ENCODE measurements at regions not wholly inside any gene's neighbourhood (a gene's known extent, or its start where the extent isn't known, plus 50 kb on each side); places are given as distances from the start of the nearest gene placed in this dataset.

DNA sequence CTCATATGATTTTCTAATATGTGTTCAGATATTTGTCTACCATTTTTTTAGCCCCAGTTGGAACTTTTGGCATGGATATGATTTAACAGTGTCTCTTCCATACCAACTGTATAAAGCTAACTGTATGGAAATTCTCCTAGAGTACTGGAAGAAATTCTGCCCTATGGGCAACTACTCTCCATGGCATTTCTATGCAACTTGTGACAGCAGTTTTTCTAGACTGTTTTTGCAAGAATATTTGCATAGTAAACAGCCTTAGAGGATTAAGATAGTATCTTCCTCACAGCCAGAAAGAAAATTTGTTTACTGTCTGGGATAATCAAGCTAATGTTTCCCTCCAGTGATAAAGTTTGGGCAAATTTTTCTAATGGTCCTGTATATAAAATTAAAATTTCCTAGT lies 119.9 kb upstream of the PCDH17 start:
- Histone ChIP-seq H2BK120ac (ENCODE audit: low read depth, low read length) (no peak overlapping the region), H3K18ac (ENCODE audit: low read length) (no peak overlapping the region)

GRCh38 chr13:57527114-57527735 lies 104.3 kb upstream of the PCDH17 start:
- DNase-seq: no peak
- H3K27me3 ChIP-seq (ENCODE audit: insufficient read depth, low read length, poor library complexity): peaks cover 2% of the 10 kb centered on the region
- no peak overlapping the region for H3K4ac ChIP-seq (ENCODE audit: low read depth, low read length)
- H4K5ac ChIP-seq (ENCODE audit: low read length): no peak overlapping the region
- H2BK120ac ChIP-seq (ENCODE audit: low read depth, low read length): no peak overlapping the region
- H3K9ac ChIP-seq (ENCODE audit: low read length): no peak overlapping the region
- H2BK5ac ChIP-seq (ENCODE audit: low read length): no peak overlapping the region
- H3K79me1 ChIP-seq (ENCODE audit: low read length): no peaks in the 10 kb centered on the region
- H3K4me3 ChIP-seq (ENCODE audit: low read length): no peak overlapping the region
- H4K8ac ChIP-seq (ENCODE audit: low read depth, low read length): no peak overlapping the region
- no peaks in the 10 kb centered on the region for H3K79me2 ChIP-seq (ENCODE audit: control insufficient read depth, insufficient read depth, low read length)
- WGBS (ENCODE audit: extremely low coverage, insufficient coverage, low lambda C conversion rate): no CpG with 5 or more reads among the region's 1 CpG
- H3K27ac ChIP-seq (ENCODE audit: low read depth, low read length): no peak overlapping the region
- H3K18ac ChIP-seq (ENCODE audit: low read length): no peak overlapping the region
- H3K4me2 ChIP-seq (ENCODE audit: low read length): no peak overlapping the region
- no peak overlapping the region for H3K56ac ChIP-seq (ENCODE audit: low read length)
- no peaks in the 10 kb centered on the region for H3K36me3 ChIP-seq (ENCODE audit: control insufficient read depth, insufficient read depth, low read length)
- no peak overlapping the region for H2AK5ac ChIP-seq (ENCODE audit: low read length)
- H3K4me1 ChIP-seq (ENCODE audit: control insufficient read depth, low read depth, low read length): no peaks in the 10 kb centered on the region
- H3K23ac ChIP-seq (ENCODE audit: low read length): no peak overlapping the region
- H2BK15ac ChIP-seq (replicated peaks; ENCODE audit: low read depth): no peak overlapping the region

More for the DNA sequence above, 119.9 kb upstream of the PCDH17 start:
- Histone ChIP-seq H3K36me3 (ENCODE audit: control insufficient read depth, insufficient read depth, low read length) (no peaks in the 10 kb centered on the region), H3K27ac (ENCODE audit: low read depth, low read length) (no peak overlapping the region), H3K23ac (ENCODE audit: low read length) (no peak overlapping the region), H3K4me2 (ENCODE audit: low read length) (no peak overlapping the region), H3K79me2 (ENCODE audit: control insufficient read depth, insufficient read depth, low read length) (no peaks in the 10 kb centered on the region), H4K8ac (ENCODE audit: low read depth, low read length) (no peak overlapping the region), H2AK5ac (ENCODE audit: low read length) (no peak overlapping the region), H4K5ac (ENCODE audit: low read length) (no peak overlapping the region), H3K56ac (ENCODE audit: low read length) (no peak overlapping the region), H3K27me3 (ENCODE audit: insufficient read depth, low read length, poor library complexity) (no peaks in the 10 kb centered on the region), H3K4me3 (ENCODE audit: low read length) (no peak overlapping the region), H3K4me1 (ENCODE audit: control insufficient read depth, low read depth, low read length) (no peaks in the 10 kb centered on the region), H3K9ac (ENCODE audit: low read length) (no peak overlapping the region), H3K79me1 (ENCODE audit: low read length) (no peaks in the 10 kb centered on the region), H3K4ac (ENCODE audit: low read depth, low read length) (no peak overlapping the region), H2BK15ac (replicated peaks; ENCODE audit: low read depth) (no peak overlapping the region), H2BK5ac (ENCODE audit: low read length) (no peak overlapping the region)
- no peak for DNase-seq

GRCh38 chr13:57531256-57531655 lies 100.3 kb upstream of the PCDH17 start:
- H3K79me2 ChIP-seq (ENCODE audit: control insufficient read depth, insufficient read depth, low read length): no peaks in the 10 kb centered on the region
- no peaks in the 10 kb centered on the region for H3K4me1 ChIP-seq (ENCODE audit: control insufficient read depth, low read depth, low read length)
- H3K27ac ChIP-seq (ENCODE audit: low read depth, low read length): no peak overlapping the region
- H3K27me3 ChIP-seq (ENCODE audit: insufficient read depth, low read length, poor library complexity): peaks cover 2% of the 10 kb centered on the region
- H4K8ac ChIP-seq (ENCODE audit: low read depth, low read length): no peak overlapping the region
- H3K56ac ChIP-seq (ENCODE audit: low read length): no peak overlapping the region
- no peak overlapping the region for H4K5ac ChIP-seq (ENCODE audit: low read length)
- no peaks in the 10 kb centered on the region for H3K79me1 ChIP-seq (ENCODE audit: low read length)
- H2BK5ac ChIP-seq (ENCODE audit: low read length): no peak overlapping the region
- no peak overlapping the region for H2BK15ac ChIP-seq (replicated peaks; ENCODE audit: low read depth)
- DNase-seq: no peak
- no peak overlapping the region for H3K18ac ChIP-seq (ENCODE audit: low read length)
- H3K23ac ChIP-seq (ENCODE audit: low read length): no peak overlapping the region
- no peaks in the 10 kb centered on the region for H3K36me3 ChIP-seq (ENCODE audit: control insufficient read depth, insufficient read depth, low read length)
- H3K9ac ChIP-seq (ENCODE audit: low read length): no peak overlapping the region
- H3K4ac ChIP-seq (ENCODE audit: low read depth, low read length): no peak overlapping the region
- no peak overlapping the region for H3K4me2 ChIP-seq (ENCODE audit: low read length)
- H2AK5ac ChIP-seq (ENCODE audit: low read length): no peak overlapping the region
- H3K4me3 ChIP-seq (ENCODE audit: low read length): no peak overlapping the region
- no peak overlapping the region for H2BK120ac ChIP-seq (ENCODE audit: low read depth, low read length)

GRCh38 chr13:57546942-57547341 lies 84.6 kb upstream of the PCDH17 start:
- H3K36me3 ChIP-seq (ENCODE audit: control insufficient read depth, insufficient read depth, low read length): no peaks in the 10 kb centered on the region

GRCh38 chr13:57552437-57552836 lies 79.1 kb upstream of the PCDH17 start:
- no peak overlapping the region for H3K23ac ChIP-seq (ENCODE audit: low read length)
- WGBS (ENCODE audit: extremely low coverage, insufficient coverage, low lambda C conversion rate): no CpG with 5 or more reads among the region's 3 CpGs
- no peak overlapping the region for H3K27ac ChIP-seq (ENCODE audit: low read depth, low read length)
- H2BK5ac ChIP-seq (ENCODE audit: low read length): no peak overlapping the region
- no peak overlapping the region for H3K4ac ChIP-seq (ENCODE audit: low read depth, low read length)
- H3K4me2 ChIP-seq (ENCODE audit: low read length): no peak overlapping the region
- H2BK120ac ChIP-seq (ENCODE audit: low read depth, low read length): no peak overlapping the region
- no peak overlapping the region for H4K5ac ChIP-seq (ENCODE audit: low read length)
- H3K4me1 ChIP-seq (ENCODE audit: control insufficient read depth, low read depth, low read length): no peaks in the 10 kb centered on the region
- no peak overlapping the region for H3K56ac ChIP-seq (ENCODE audit: low read length)
- H3K4me3 ChIP-seq (ENCODE audit: low read length): no peak overlapping the region
- H4K8ac ChIP-seq (ENCODE audit: low read depth, low read length): no peak overlapping the region
- H2BK15ac ChIP-seq (replicated peaks; ENCODE audit: low read depth): no peak overlapping the region
- no peak overlapping the region for H2AK5ac ChIP-seq (ENCODE audit: low read length)
- no peak overlapping the region for H3K9ac ChIP-seq (ENCODE audit: low read length)
- no peaks in the 10 kb centered on the region for H3K79me2 ChIP-seq (ENCODE audit: control insufficient read depth, insufficient read depth, low read length)
- no peaks in the 10 kb centered on the region for H3K36me3 ChIP-seq (ENCODE audit: control insufficient read depth, insufficient read depth, low read length)
- H3K27me3 ChIP-seq (ENCODE audit: insufficient read depth, low read length, poor library complexity): no peaks in the 10 kb centered on the region
- H3K79me1 ChIP-seq (ENCODE audit: low read length): no peaks in the 10 kb centered on the region
- H3K18ac ChIP-seq (ENCODE audit: low read length): no peak overlapping the region
- no peak for DNase-seq

More at GRCh38 chr13:57546942-57547341, 84.6 kb upstream of the PCDH17 start:
- Histone ChIP-seq H4K8ac (ENCODE audit: low read depth, low read length) (no peak overlapping the region), H3K4me2 (ENCODE audit: low read length) (no peak overlapping the region), H3K9ac (ENCODE audit: low read length) (no peak overlapping the region), H3K4ac (ENCODE audit: low read depth, low read length) (no peak overlapping the region), H3K79me1 (ENCODE audit: low read length) (no peaks in the 10 kb centered on the region), H3K56ac (ENCODE audit: low read length) (no peak overlapping the region), H3K27me3 (ENCODE audit: insufficient read depth, low read length, poor library complexity) (no peaks in the 10 kb centered on the region), H3K18ac (ENCODE audit: low read length) (no peak overlapping the region), H3K4me1 (ENCODE audit: control insufficient read depth, low read depth, low read length) (no peaks in the 10 kb centered on the region), H3K23ac (ENCODE audit: low read length) (no peak overlapping the region), H2BK120ac (ENCODE audit: low read depth, low read length) (no peak overlapping the region), H4K5ac (ENCODE audit: low read length) (no peak overlapping the region), H2BK5ac (ENCODE audit: low read length) (no peak overlapping the region), H2AK5ac (ENCODE audit: low read length) (no peak overlapping the region), H3K27ac (ENCODE audit: low read depth, low read length) (no peak overlapping the region), H3K79me2 (ENCODE audit: control insufficient read depth, insufficient read depth, low read length) (no peaks in the 10 kb centered on the region), H3K4me3 (ENCODE audit: low read length) (no peak overlapping the region), H2BK15ac (replicated peaks; ENCODE audit: low read depth) (no peak overlapping the region)
- no peak for DNase-seq

GRCh38 chr13:57553932-57554331 lies 77.6 kb upstream of the PCDH17 start:
- Histone ChIP-seq H3K27ac (ENCODE audit: low read depth, low read length) (no peak overlapping the region), H2BK15ac (replicated peaks; ENCODE audit: low read depth) (no peak overlapping the region), H3K27me3 (ENCODE audit: insufficient read depth, low read length, poor library complexity) (no peaks in the 10 kb centered on the region), H4K5ac (ENCODE audit: low read length) (no peak overlapping the region), H3K79me2 (ENCODE audit: control insufficient read depth, insufficient read depth, low read length) (no peaks in the 10 kb centered on the region), H3K4me2 (ENCODE audit: low read length) (no peak overlapping the region), H3K4ac (ENCODE audit: low read depth, low read length) (no peak overlapping the region), H2AK5ac (ENCODE audit: low read length) (no peak overlapping the region), H3K9ac (ENCODE audit: low read length) (no peak overlapping the region), H3K79me1 (ENCODE audit: low read length) (no peaks in the 10 kb centered on the region), H2BK5ac (ENCODE audit: low read length) (no peak overlapping the region), H3K18ac (ENCODE audit: low read length) (no peak overlapping the region), H3K56ac (ENCODE audit: low read length) (no peak overlapping the region), H3K4me1 (ENCODE audit: control insufficient read depth, low read depth, low read length) (no peaks in the 10 kb centered on the region), H3K23ac (ENCODE audit: low read length) (no peak overlapping the region), H3K4me3 (ENCODE audit: low read length) (no peak overlapping the region), H3K36me3 (ENCODE audit: control insufficient read depth, insufficient read depth, low read length) (no peaks in the 10 kb centered on the region), H4K8ac (ENCODE audit: low read depth, low read length) (no peak overlapping the region), H2BK120ac (ENCODE audit: low read depth, low read length) (no peak overlapping the region)
- no peak for DNase-seq
- no CpG with 5 or more reads among the region's 1 CpG for whole genome bisulfite sequencing (ENCODE audit: extremely low coverage, insufficient coverage, low lambda C conversion rate)
